Stomach (tissue), 8 donors: ENCODE measurements at regions not wholly inside any gene's neighbourhood (a gene's known extent, or its start where the extent isn't known, plus 50 kb on each side); places are given as distances from the start of the nearest gene placed in this dataset.
A peak's percentile ranks its signal among the peaks of the same experiment; 100 is the strongest.

Experiments used
- DNase-seq, 2 donors: peaks; one replicate each; pipeline versions ENCODE4 v3.0.0 to v3.0.0-alpha.2; 2013 to 2019
- H3K27ac ChIP-seq, 5 donors: fragments of 200-600 bp in 4 of 5; sonication (generic) in 4 of 5; one replicate each; pipeline ENCODE4 v1.5.1; 2013 to 2019; ENCODE audit warnings: mild to moderate bottlenecking in 1 of 5, moderate library complexity in 1 of 5
- H3K27me3 ChIP-seq, 3 donors: fragments of 200-600 bp; sonication (generic); one replicate each; pipeline ENCODE4 v1.5.1; 2017 to 2019; ENCODE audit warnings: mixed run types in 1 of 3
- H3K36me3 ChIP-seq, 4 donors: fragments of 200-600 bp; sonication (generic); 1 replicate in 3 of 4; 2 replicates in 1 of 4; pipeline ENCODE4 v1.5.1; 2016 to 2019
- H3K4me1 ChIP-seq, 4 donors: fragments of 200-600 bp; sonication (generic); one replicate each; pipeline ENCODE4 v1.5.1; 2016 to 2019
- H3K4me3 ChIP-seq, 4 donors: fragments of 200-600 bp; sonication (generic) in 3 of 4; one replicate each; pipeline ENCODE4 v1.5.1; 2016 to 2019; ENCODE audit warnings: mild to moderate bottlenecking in 1 of 4
- H3K9me3 ChIP-seq, 4 donors: fragments of 200-600 bp; sonication (generic); one replicate each; pipeline ENCODE4 v1.5.1; 2016 to 2019
- EP300 ChIP-seq: sonication (generic); formaldehyde crosslinking; IDR thresholded peaks from one replicate; pipeline ENCODE4 v1.6.1; 2017; ENCODE audit warnings: antibody characterized with exemption
- POLR2A ChIP-seq, 4 donors: fragments of 450-650 bp; IDR thresholded peaks; one replicate each; pipeline ENCODE4 v1.6.1; 2016; ENCODE audit warnings: antibody characterized with exemption in 4 of 4, control low read depth in 2 of 4, mild to moderate bottlenecking in 1 of 4, moderate library complexity in 1 of 4
- POLR2AphosphoS5 ChIP-seq, 3 donors: sonication (generic); formaldehyde crosslinking; IDR thresholded peaks; one replicate each; pipeline ENCODE4 v1.6.1; 2016; ENCODE audit warnings: antibody characterized with exemption in 3 of 3
- WGBS, 5 donors: extraction: QIAGEN DNeasy Blood & Tissue Kit in 3 of 5; methylation state at CpG; one replicate each; pipeline versions ENCODE4 v1.1.5 to v1.1.7; 2013 to 2018; 5-methylcytosine and 5-hydroxymethylcytosine counted together
- intact Hi-C: fragments of 100-400 bp; cut with DNase I; formaldehyde crosslinking; loops from one replicate; pipeline ENCODE4 v1.15.1; 2023; ENCODE audit warnings: low total_unique reads
- TF ChIP-seq, protein P1 (sequence below), 7 experiments: fragments of 450-650 bp in 4 of 7; fragments of 200-600 bp in 3 of 7; sonication (generic) in 3 of 7; IDR thresholded peaks; one replicate each; pipeline ENCODE4 v1.5.1; 2016 to 2019; ENCODE audit warnings: antibody characterized with exemption in 7 of 7, control low read depth in 2 of 7, mild to moderate bottlenecking in 1 of 7
- donor health status: healthy with polysubstance abuse.
- donor health status: Bipolar disorder and iron deficiency.
- donor health status: healthy.

DNA sequence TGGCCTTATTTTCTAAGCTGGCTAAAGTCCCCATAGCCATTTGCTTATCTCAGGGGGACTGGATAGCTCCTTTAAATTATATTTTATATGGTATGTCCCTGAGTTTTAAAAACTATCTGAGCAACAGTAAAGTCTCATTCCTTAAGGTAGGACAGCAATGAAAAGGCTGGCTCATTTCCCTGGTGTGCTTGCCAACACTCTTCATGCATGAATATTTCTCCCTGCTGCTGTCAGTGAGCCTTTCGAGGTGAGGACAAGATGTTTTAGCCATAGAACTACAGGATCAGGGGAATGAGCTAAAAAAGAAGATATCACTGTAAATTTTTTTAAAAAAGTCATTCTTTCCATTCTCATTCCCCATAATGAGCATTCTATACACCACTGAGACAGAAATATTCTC is 427.3 kb upstream of the FAM241A start:
- H3K4me3 ChIP-seq, result no peak overlapping the region
- H3K27ac ChIP-seq, result no peak overlapping the region
- WGBS, 5 donors, result 31 to 79% (median 44%) methylated on average over 1 of the region's 1 CpG
- H3K9me3 ChIP-seq, result no peaks in the 10 kb centered on the region
- H3K36me3 ChIP-seq, result no peaks in the 10 kb centered on the region
- TF ChIP-seq, protein P1, sequence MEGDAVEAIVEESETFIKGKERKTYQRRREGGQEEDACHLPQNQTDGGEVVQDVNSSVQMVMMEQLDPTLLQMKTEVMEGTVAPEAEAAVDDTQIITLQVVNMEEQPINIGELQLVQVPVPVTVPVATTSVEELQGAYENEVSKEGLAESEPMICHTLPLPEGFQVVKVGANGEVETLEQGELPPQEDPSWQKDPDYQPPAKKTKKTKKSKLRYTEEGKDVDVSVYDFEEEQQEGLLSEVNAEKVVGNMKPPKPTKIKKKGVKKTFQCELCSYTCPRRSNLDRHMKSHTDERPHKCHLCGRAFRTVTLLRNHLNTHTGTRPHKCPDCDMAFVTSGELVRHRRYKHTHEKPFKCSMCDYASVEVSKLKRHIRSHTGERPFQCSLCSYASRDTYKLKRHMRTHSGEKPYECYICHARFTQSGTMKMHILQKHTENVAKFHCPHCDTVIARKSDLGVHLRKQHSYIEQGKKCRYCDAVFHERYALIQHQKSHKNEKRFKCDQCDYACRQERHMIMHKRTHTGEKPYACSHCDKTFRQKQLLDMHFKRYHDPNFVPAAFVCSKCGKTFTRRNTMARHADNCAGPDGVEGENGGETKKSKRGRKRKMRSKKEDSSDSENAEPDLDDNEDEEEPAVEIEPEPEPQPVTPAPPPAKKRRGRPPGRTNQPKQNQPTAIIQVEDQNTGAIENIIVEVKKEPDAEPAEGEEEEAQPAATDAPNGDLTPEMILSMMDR (IDR thresholded peaks at IDR 0.05), result no peak
- TF ChIP-seq EP300, result no peak
- TF ChIP-seq POLR2AphosphoS5 (IDR thresholded peaks at IDR 0.05), result no peak
- TF ChIP-seq POLR2A (IDR thresholded peaks at IDR 0.05), result no peak
- H3K27me3 ChIP-seq, result no peaks in the 10 kb centered on the region
- intact Hi-C loops, result no loop called here
- H3K4me1 ChIP-seq, result no peaks in the 10 kb centered on the region
- peak in 1 of 2 donors; percentile 19 for DNase-seq

DNA sequence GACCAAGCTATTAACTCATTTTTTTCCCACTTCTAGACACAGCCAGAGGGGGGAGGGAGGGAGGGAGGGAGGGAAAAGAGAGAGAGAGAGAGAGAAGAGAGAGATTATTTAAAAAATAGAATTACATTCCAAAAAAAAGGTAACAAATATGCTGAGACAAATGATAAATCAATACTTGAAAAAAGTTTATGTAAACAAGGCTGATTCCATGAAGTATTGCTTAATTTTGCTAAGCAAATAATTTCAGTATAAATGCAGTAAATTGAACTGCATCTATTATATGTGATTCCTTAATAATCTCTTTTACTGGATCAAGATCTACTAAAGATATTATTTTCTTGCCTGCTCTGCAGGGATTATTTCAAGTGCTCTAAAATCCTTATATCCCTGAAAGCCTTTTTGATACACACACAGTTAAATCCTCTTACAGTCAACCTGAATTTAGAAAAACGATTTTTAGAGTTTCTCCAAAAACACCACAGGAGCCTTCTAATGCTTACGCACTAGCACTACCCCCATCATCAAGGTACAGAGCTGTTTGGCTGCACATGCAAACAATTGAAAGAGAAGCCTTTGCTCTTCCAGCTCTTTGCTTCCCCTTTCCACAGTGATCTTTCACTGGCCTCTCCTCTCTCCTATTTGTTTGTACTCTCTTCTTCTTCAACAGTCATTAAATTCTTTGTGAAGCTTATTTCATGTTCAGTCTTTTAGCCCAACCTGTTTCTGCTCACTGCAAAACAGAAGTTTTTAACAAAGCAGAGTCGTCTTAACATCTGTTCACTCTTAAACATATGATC is 426.3 kb upstream of the FAM241A start:
- Histone ChIP-seq H3K27ac (no peak overlapping the region), H3K4me1 (no peaks in the 10 kb centered on the region), H3K9me3 (no peaks in the 10 kb centered on the region), H3K27me3 (no peaks in the 10 kb centered on the region), H3K36me3 (no peaks in the 10 kb centered on the region), H3K4me3 (no peak overlapping the region)
- DNase-seq, result no peak
- TF ChIP-seq EP300, result no peak
- no peak for TF ChIP-seq POLR2AphosphoS5 (IDR thresholded peaks at IDR 0.05)
- TF ChIP-seq, protein P1 (IDR thresholded peaks at IDR 0.05), result no peak
- no peak for TF ChIP-seq POLR2A (IDR thresholded peaks at IDR 0.05)
- WGBS, 5 donors, result 46 to 53% (median 48%) methylated on average over 3 of the region's 3 CpGs
- intact Hi-C loops, result no loop called here

DNA sequence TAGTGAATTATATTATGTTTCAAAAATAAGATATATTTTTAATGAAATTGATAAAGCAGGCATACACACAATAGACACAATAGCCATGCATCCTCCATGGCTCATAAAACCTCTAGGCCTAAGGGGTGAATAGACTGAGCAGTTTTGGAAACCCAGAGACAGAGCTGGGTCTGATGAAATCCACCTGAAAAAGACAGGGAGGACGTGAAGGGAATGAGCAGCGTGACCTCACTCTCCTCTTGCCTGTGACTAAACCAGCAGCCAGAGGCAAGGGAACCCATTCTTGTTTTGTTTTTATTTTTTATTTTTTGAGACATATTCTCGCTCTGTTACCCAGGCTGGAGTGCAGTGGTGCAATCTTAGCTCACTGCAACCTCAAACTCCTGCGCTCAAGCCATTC is 424.4 kb upstream of the FAM241A start:
- WGBS, 5 donors, result 85 to 90% (median 89%) methylated on average over 4 of the region's 4 CpGs
- TF ChIP-seq EP300 (no peak), POLR2AphosphoS5 (IDR thresholded peaks at IDR 0.05) (no peak), POLR2A (IDR thresholded peaks at IDR 0.05) (no peak)
- TF ChIP-seq, protein P1 (IDR thresholded peaks at IDR 0.05), result no peak
- intact Hi-C loops, result no loop called here
- Histone ChIP-seq H3K27ac (no peak overlapping the region), H3K27me3 (no peaks in the 10 kb centered on the region), H3K9me3 (no peaks in the 10 kb centered on the region), H3K4me1 (no peaks in the 10 kb centered on the region), H3K4me3 (no peak overlapping the region), H3K36me3 (no peaks in the 10 kb centered on the region)
- DNase-seq, result no peak

DNA sequence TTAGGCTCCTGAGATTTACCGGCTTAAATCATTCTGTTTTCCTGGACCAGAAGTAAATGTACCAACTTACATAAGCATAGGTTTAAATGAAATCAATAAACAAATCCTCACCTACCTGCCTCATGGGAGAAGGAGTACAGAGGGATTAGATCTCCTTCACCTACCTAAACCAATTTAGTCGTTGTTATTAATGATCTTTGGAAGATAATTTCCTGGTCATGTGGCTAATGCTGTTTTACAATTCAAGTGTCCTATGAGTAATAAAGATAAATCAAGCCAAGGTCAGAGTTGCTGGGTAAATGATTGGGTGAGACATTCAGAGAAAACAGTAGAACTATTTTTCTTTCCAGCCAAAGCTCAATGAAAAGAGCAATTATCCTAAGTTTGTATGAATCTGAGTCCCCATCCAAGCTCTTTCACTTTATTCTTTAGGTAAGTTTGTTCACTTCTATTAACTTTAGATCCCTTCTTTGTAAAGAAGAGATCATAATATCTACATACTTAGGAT is 423.0 kb upstream of the FAM241A start:
- intact Hi-C loops, result no loop called here
- no peak for DNase-seq
- Histone ChIP-seq H3K4me1 (no peaks in the 10 kb centered on the region), H3K9me3 (no peaks in the 10 kb centered on the region), H3K36me3 (no peaks in the 10 kb centered on the region), H3K27ac (no peak overlapping the region), H3K27me3 (no peaks in the 10 kb centered on the region), H3K4me3 (no peak overlapping the region)
- WGBS, 5 donors, result 56 to 63% (median 58%) methylated on average over 2 of the region's 2 CpGs
- TF ChIP-seq, protein P1 (IDR thresholded peaks at IDR 0.05), result no peak
- TF ChIP-seq POLR2A (IDR thresholded peaks at IDR 0.05) (no peak), POLR2AphosphoS5 (IDR thresholded peaks at IDR 0.05) (no peak), EP300 (no peak)
